Activated effector memory CD4-positive, alpha-beta T cell treated with anti-CD3 and anti-CD28 coated beads, Interleukin-2, amount 50 U/mL, for 16 hours (primary cell): ENCODE measurements at regions not wholly inside any gene's neighbourhood (a gene's known extent, or its start where the extent isn't known, plus 50 kb on each side); places are given as distances from the start of the nearest gene placed in this dataset.
"Not testable (repeated sequence)": the region's sequence is repeated elsewhere in the genome, so short reads cannot be mapped to it uniquely, and the experiment has no call there.

ENCODE experiments used
- DNase-seq: peaks from one replicate; pipeline ENCODE4 v3.0.0-alpha.2; 2020

- no peak for DNase-seq
These were observed 619.6 kb downstream of the KCTD12 start for GRCh38 chr13:76266561-76266960.

- no peak for DNase-seq
These were observed 614.1 kb downstream of the LMO7 start for GRCh38 chr13:76250211-76250610.

GRCh38 chr13:76245920-76246319 is 609.8 kb downstream of the LMO7 start:
- DNase-seq = no peak

GRCh38 chr13:76245211-76245610 is 609.1 kb downstream of the LMO7 start:
- DNase-seq = no peak

GRCh38 chr13:76243120-76243519 is 607.0 kb downstream of the LMO7 start:
- DNase-seq = not testable (repeated sequence)

GRCh38 chr13:76239031-76239680 is 603.0 kb downstream of the LMO7 start:
- no peak for DNase-seq

- no peak for DNase-seq
These were observed 595.5 kb downstream of the LMO7 start for GRCh38 chr13:76231522-76232167.

- DNase-seq = no peak
These were observed 593.2 kb downstream of the LMO7 start for GRCh38 chr13:76229281-76229680.

GRCh38 chr13:76226941-76227340 is 590.8 kb downstream of the LMO7 start:
- no peak for DNase-seq

- no peak for DNase-seq
These were observed 589.8 kb downstream of the LMO7 start for GRCh38 chr13:76225815-76226489.

GRCh38 chr13:76223999-76224398 is 587.9 kb downstream of the LMO7 start:
- DNase-seq = no peak

GRCh38 chr13:76223565-76223964 is 587.4 kb downstream of the LMO7 start:
- DNase-seq = no peak

GRCh38 chr13:76222511-76222910 is 586.4 kb downstream of the LMO7 start:
- no peak for DNase-seq

GRCh38 chr13:76216729-76217128 is 580.6 kb downstream of the LMO7 start:
- no peak for DNase-seq

- no peak for DNase-seq
These were observed 577.9 kb downstream of the LMO7 start for GRCh38 chr13:76214001-76214400.

GRCh38 chr13:76213423-76213904 is 577.3 kb downstream of the LMO7 start:
- no peak for DNase-seq

- no peak for DNase-seq
These were observed 574.1 kb downstream of the LMO7 start for GRCh38 chr13:76210262-76210661.

- no peak for DNase-seq
These were observed 562.5 kb downstream of the LMO7 start for GRCh38 chr13:76198568-76199163.

- no peak for DNase-seq
These were observed 553.9 kb downstream of the LMO7 start for GRCh38 chr13:76189882-76190519.

- DNase-seq = no peak
These were observed 540.0 kb downstream of the LMO7 start for GRCh38 chr13:76175961-76176725.

GRCh38 chr13:76168661-76169060 is 532.5 kb downstream of the LMO7 start:
- DNase-seq = no peak

- no peak for DNase-seq
These were observed 528.2 kb downstream of the LMO7 start for GRCh38 chr13:76164290-76164689.
